CD4-positive, CD25-positive, alpha-beta regulatory T cell (primary cell): ENCODE measurements at regions not wholly inside any gene's neighbourhood (a gene's known extent, or its start where the extent isn't known, plus 50 kb on each side); places are given as distances from the start of the nearest gene placed in this dataset.

Experiments
- ATAC-seq, 2 donors: fragments of 150-1000 bp; cut with Tn5 transposase; one replicate each; pipeline ENCODE4 v1.10.0; 2021; ENCODE audit warnings: low read depth in 2 of 2, moderate number of reproducible peaks in 2 of 2, moderate library complexity in 1 of 2
- DNase-seq, 3 donors: peaks; one replicate each; pipeline versions ENCODE4 v3.0.0 to v3.0.0-alpha.2; 2012 to 2022; ENCODE audit warnings: mixed read lengths in 1 of 3
- H3K27ac ChIP-seq: one replicate; pipeline ENCODE4 v1.7.0; 2013; ENCODE audit warnings: mild to moderate bottlenecking, low read length; ENCODE audit not compliant: insufficient read depth, poor library complexity, severe bottlenecking
- H3K27me3 ChIP-seq: one replicate; pipeline ENCODE4 v1.7.0; 2013; ENCODE audit warnings: low read length; ENCODE audit not compliant: control insufficient read depth, insufficient read depth
- H3K36me3 ChIP-seq: one replicate; pipeline ENCODE4 v1.7.0; 2013; ENCODE audit warnings: mild to moderate bottlenecking, low read length, moderate library complexity; ENCODE audit not compliant: control insufficient read depth, insufficient read depth
- H3K4me1 ChIP-seq: 2 replicates; pipeline ENCODE4 v1.7.0; 2013; ENCODE audit warnings: mild to moderate bottlenecking, low read length; ENCODE audit not compliant: insufficient read depth, control insufficient read depth, poor library complexity, severe bottlenecking
- H3K4me3 ChIP-seq: one replicate; pipeline ENCODE4 v1.7.0; 2013; ENCODE audit warnings: low read depth, mild to moderate bottlenecking, low read length, moderate library complexity
- H3K9me3 ChIP-seq, 2 experiments: 1 replicate in 1 of 2; 2 replicates in 1 of 2; pipeline ENCODE4 v1.7.0; 2013; ENCODE audit warnings: low read length in 2 of 2, mild to moderate bottlenecking in 1 of 2, moderate library complexity in 1 of 2; ENCODE audit not compliant: control insufficient read depth in 2 of 2
- H3K27ac Mint-ChIP-seq, 3 donors: one replicate each; pipeline ENCODE4 v1.8.0; 2020 to 2022; ENCODE audit warnings: mild to moderate bottlenecking in 3 of 3, mixed read lengths in 3 of 3, moderate library complexity in 2 of 3
- H3K27me3 Mint-ChIP-seq: one replicate; pipeline ENCODE4 v1.8.0; 2022; ENCODE audit warnings: mild to moderate bottlenecking, mixed read lengths
- H3K36me3 Mint-ChIP-seq: one replicate; pipeline ENCODE4 v1.8.0; 2020; ENCODE audit warnings: mixed read lengths
- H3K4me1 Mint-ChIP-seq, 4 donors: one replicate each; pipeline ENCODE4 v1.8.0; 2020 to 2022; ENCODE audit warnings: mixed read lengths in 4 of 4, mild to moderate bottlenecking in 1 of 4
- H3K4me3 Mint-ChIP-seq, 4 donors: one replicate each; pipeline ENCODE4 v1.8.0; 2020 to 2022; ENCODE audit warnings: mild to moderate bottlenecking in 4 of 4, mixed read lengths in 4 of 4, moderate library complexity in 3 of 4
- H3K9me3 Mint-ChIP-seq, 7 donors: one replicate each; pipeline ENCODE4 v1.8.0; 2020 to 2022; ENCODE audit warnings: mixed read lengths in 7 of 7, mild to moderate bottlenecking in 3 of 7, moderate library complexity in 2 of 7

DNA sequence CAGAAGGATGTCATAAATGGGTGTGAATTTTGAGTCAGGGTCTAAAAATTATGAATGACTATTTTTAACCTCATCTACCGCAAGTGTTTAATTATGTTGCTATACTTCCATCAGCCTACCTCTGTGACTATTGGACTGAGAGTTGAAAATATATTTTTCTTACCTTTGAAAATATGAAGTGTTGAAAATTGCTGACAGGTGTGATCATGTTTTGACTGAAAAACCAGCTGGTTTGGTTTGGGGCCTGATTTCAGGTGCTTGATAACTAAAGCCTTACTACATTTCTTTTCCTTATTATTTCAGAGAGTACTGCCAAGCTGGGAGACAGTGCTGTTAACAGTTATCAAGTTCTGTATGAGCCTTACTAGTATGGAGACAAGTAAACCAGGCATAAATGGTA, 107.2 kb upstream of the DUSP10 start:
- H3K4me3 ChIP-seq, result no peak overlapping the region
- no peaks in the 10 kb centered on the region for H3K4me1 Mint-ChIP-seq
- no peak overlapping the region for H3K27ac Mint-ChIP-seq
- no peak for ATAC-seq
- H3K36me3 Mint-ChIP-seq, result no peaks in the 10 kb centered on the region
- no peaks in the 10 kb centered on the region for H3K36me3 ChIP-seq
- no peaks in the 10 kb centered on the region for H3K27me3 Mint-ChIP-seq
- no peaks in the 10 kb centered on the region for H3K4me1 ChIP-seq
- no peak overlapping the region for H3K4me3 Mint-ChIP-seq
- H3K27me3 ChIP-seq, result no peaks in the 10 kb centered on the region
- H3K27ac ChIP-seq, result no peak overlapping the region
- H3K9me3 Mint-ChIP-seq, result peaks cover 0 to 2% (median 0%) of the 10 kb centered on the region in 7 donors
- DNase-seq, result no peak
- H3K9me3 ChIP-seq, result no peaks in the 10 kb centered on the region

- Mint-ChIP-seq H3K9me3 (peaks cover 0 to 2% (median 0%) of the 10 kb centered on the region in 7 donors), H3K27me3 (no peaks in the 10 kb centered on the region), H3K4me3 (no peak overlapping the region), H3K27ac (no peak overlapping the region), H3K36me3 (no peaks in the 10 kb centered on the region), H3K4me1 (no peaks in the 10 kb centered on the region)
- ATAC-seq (no peak), DNase-seq (no peak)
- no peaks in the 10 kb centered on the region for H3K27me3 ChIP-seq
- no peaks in the 10 kb centered on the region for H3K36me3 ChIP-seq
- no peaks in the 10 kb centered on the region for H3K4me1 ChIP-seq
- H3K4me3 ChIP-seq, result no peak overlapping the region
- no peaks in the 10 kb centered on the region for H3K9me3 ChIP-seq
- H3K27ac ChIP-seq, result no peak overlapping the region
These were observed 105.8 kb upstream of the DUSP10 start for GRCh38 chr1:221847676-221848075.

DNA sequence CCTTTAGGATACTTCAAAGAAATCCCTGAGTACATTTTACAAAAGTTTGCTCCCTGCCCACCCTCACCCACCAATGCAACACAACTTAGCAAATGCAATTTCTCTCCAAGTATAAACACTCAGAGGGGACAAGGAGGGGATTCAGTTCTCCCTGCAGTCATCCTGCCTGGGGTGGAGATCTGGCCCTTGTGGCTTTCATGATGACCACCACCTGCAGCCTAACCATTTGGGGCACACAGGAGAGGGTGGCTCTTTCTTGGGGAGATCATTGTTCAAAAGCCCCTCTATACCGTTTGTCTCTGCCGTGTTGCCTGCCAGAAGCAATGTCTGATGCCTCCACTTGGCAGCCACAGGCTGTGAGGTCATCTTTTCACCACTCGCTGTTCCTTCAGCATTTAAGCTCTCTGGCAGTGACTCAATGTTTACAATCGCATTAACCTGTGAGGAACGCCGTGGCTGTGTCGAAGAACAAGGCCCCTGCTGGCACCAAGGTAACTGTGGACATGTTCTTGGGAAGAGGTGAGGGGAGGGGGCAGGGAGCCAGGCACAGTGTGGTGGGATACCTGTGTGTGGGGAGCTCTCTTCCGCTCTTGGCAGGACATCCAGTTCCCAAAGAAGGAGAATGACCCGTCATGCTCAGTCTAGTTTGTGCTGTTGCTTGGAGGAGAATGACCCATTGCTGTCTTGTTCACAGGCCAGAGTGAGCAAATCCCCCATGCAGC, 103.9 kb upstream of the DUSP10 start:
- Histone ChIP-seq H3K27me3 (no peaks in the 10 kb centered on the region), H3K4me3 (no peak overlapping the region), H3K9me3 (no peaks in the 10 kb centered on the region), H3K4me1 (no peaks in the 10 kb centered on the region), H3K36me3 (no peaks in the 10 kb centered on the region), H3K27ac (no peak overlapping the region)
- Mint-ChIP-seq H3K27me3 (no peaks in the 10 kb centered on the region), H3K27ac (no peak overlapping the region), H3K36me3 (no peaks in the 10 kb centered on the region), H3K9me3 (no peaks in the 10 kb centered on the region), H3K4me3 (no peak overlapping the region), H3K4me1 (peaks cover 0 to 1% (median 0%) of the 10 kb centered on the region in 4 donors)
- ATAC-seq (no peak), DNase-seq (no peak)

GRCh38 chr1:221841983-221842335, 100.1 kb upstream of the DUSP10 start:
- no peak overlapping the region for H3K27ac ChIP-seq
- H3K36me3 Mint-ChIP-seq, result no peaks in the 10 kb centered on the region
- no peak overlapping the region for H3K27ac Mint-ChIP-seq
- H3K9me3 ChIP-seq, result no peaks in the 10 kb centered on the region
- H3K4me3 ChIP-seq, result no peak overlapping the region
- no peaks in the 10 kb centered on the region for H3K36me3 ChIP-seq
- no peak for ATAC-seq
- H3K27me3 Mint-ChIP-seq, result no peaks in the 10 kb centered on the region
- peaks cover 9 to 23% (median 19%) of the 10 kb centered on the region in 4 donors for H3K4me1 Mint-ChIP-seq
- H3K4me1 ChIP-seq, result peaks cover 14% of the 10 kb centered on the region
- no peaks in the 10 kb centered on the region for H3K27me3 ChIP-seq
- H3K4me3 Mint-ChIP-seq, result no peak overlapping the region
- DNase-seq, result no peak
- H3K9me3 Mint-ChIP-seq, result no peaks in the 10 kb centered on the region

- Histone ChIP-seq H3K4me1 (peaks cover 14% of the 10 kb centered on the region), H3K4me3 (no peak overlapping the region), H3K27me3 (no peaks in the 10 kb centered on the region), H3K27ac (no peak overlapping the region), H3K36me3 (no peaks in the 10 kb centered on the region), H3K9me3 (no peaks in the 10 kb centered on the region)
- no peak for DNase-seq
- H3K9me3 Mint-ChIP-seq, result peaks cover 0 to under 1% (median 0%) of the 10 kb centered on the region in 7 donors
- peaks cover 9 to 23% (median 19%) of the 10 kb centered on the region in 4 donors for H3K4me1 Mint-ChIP-seq
- no peak overlapping the region for H3K4me3 Mint-ChIP-seq
- no peaks in the 10 kb centered on the region for H3K36me3 Mint-ChIP-seq
- H3K27ac Mint-ChIP-seq, result peak overlapping the region in 1 of 3 donors; percentile 43
- no peak for ATAC-seq
- H3K27me3 Mint-ChIP-seq, result no peaks in the 10 kb centered on the region
These were observed 99.5 kb upstream of the DUSP10 start for GRCh38 chr1:221841251-221841982.

- no peaks in the 10 kb centered on the region for H3K27me3 Mint-ChIP-seq
- no peaks in the 10 kb centered on the region for H3K36me3 Mint-ChIP-seq
- no peak overlapping the region for H3K4me3 ChIP-seq
- ATAC-seq (no peak), DNase-seq (no peak)
- H3K36me3 ChIP-seq, result no peaks in the 10 kb centered on the region
- no peaks in the 10 kb centered on the region for H3K9me3 ChIP-seq
- peak overlapping the region; percentile 11 to 88 (median 43) for H3K27ac Mint-ChIP-seq
- H3K4me1 Mint-ChIP-seq, result peaks cover 9 to 23% (median 19%) of the 10 kb centered on the region in 4 donors
- no peak overlapping the region for H3K27ac ChIP-seq
- H3K27me3 ChIP-seq, result no peaks in the 10 kb centered on the region
- H3K9me3 Mint-ChIP-seq, result peaks cover 0 to 1% (median 0%) of the 10 kb centered on the region in 7 donors
- H3K4me3 Mint-ChIP-seq, result no peak overlapping the region
- H3K4me1 ChIP-seq, result peaks cover 14% of the 10 kb centered on the region
These were observed 98.8 kb upstream of the DUSP10 start for GRCh38 chr1:221840511-221841243.

GRCh38 chr1:221839782-221840395, 98.0 kb upstream of the DUSP10 start:
- H3K36me3 Mint-ChIP-seq, result no peaks in the 10 kb centered on the region

More at GRCh38 chr1:221839782-221840395, 98.0 kb upstream of the DUSP10 start:
- ATAC-seq (peak; percentile 90 to 97), DNase-seq (peak; percentile 13 to 86 (median 19))
- no peak overlapping the region for H3K27ac ChIP-seq
- Mint-ChIP-seq H3K27me3 (no peaks in the 10 kb centered on the region), H3K4me3 (no peak overlapping the region), H3K4me1 (peaks cover 9 to 23% (median 19%) of the 10 kb centered on the region in 4 donors), H3K9me3 (peaks cover 0 to 1% (median 0%) of the 10 kb centered on the region in 7 donors), H3K27ac (peak overlapping the region; percentile 1 to 76 (median 9))
- no peaks in the 10 kb centered on the region for H3K27me3 ChIP-seq
- peaks cover 14% of the 10 kb centered on the region for H3K4me1 ChIP-seq
- H3K36me3 ChIP-seq, result no peaks in the 10 kb centered on the region
- H3K9me3 ChIP-seq, result no peaks in the 10 kb centered on the region
- no peak overlapping the region for H3K4me3 ChIP-seq
